IMR-90 (cell line): ENCODE measurements at regions not wholly inside any gene's neighbourhood (a gene's known extent, or its start where the extent isn't known, plus 50 kb on each side); places are given as distances from the start of the nearest gene placed in this dataset.
A peak's percentile ranks its signal among the peaks of the same experiment; 100 is the strongest.

Source experiments
- ATAC-seq: fragments of 200-7000 bp; cut with Tn5 transposase; 2 replicates; pipeline ENCODE4 v1.9.1; 2020; ENCODE audit warnings: low read depth, mild to moderate bottlenecking, moderate library complexity
- BruUV-seq: library from RNA; stranded (reverse); fragments of 400-500 nt; replicated peaks from 2 replicates; lab custom pipeline; 2021; lab: Mats Ljungman, UMichigan
- CTCF ChIA-PET: fragments of 300-600 bp; formaldehyde crosslinking; extraction: SDS; loops from one replicate; lab custom pipeline; 2021; ENCODE audit warnings: antibody characterized with exemption; lab: Yijun Ruan, JAX
- POLR2A ChIA-PET: fragments of 300-600 bp; sonication (Branson Sonifier 250); formaldehyde crosslinking; loops from one replicate; lab custom pipeline; 2022; ENCODE audit warnings: antibody characterized with exemption; ENCODE audit not compliant: unreplicated experiment; lab: Charles Lee
- DNase-seq: peaks from one replicate; pipeline ENCODE4 v3.0.0; 2013
- H2AFZ ChIP-seq: replicated peaks from 2 replicates; pipeline ENCODE3; 2013; ENCODE audit warnings: low read length, mild to moderate bottlenecking; ENCODE audit not compliant: poor library complexity
- H2AK5ac ChIP-seq: 2 replicates; pipeline ENCODE4 v1.6.1; 2013; ENCODE audit warnings: low read depth, low read length, inconsistent platforms
- H2AK9ac ChIP-seq: replicated peaks from 2 replicates; pipeline ENCODE3; 2013; ENCODE audit warnings: mild to moderate bottlenecking, low read depth, low read length, moderate library complexity; ENCODE audit not compliant: poor library complexity
- H2BK120ac ChIP-seq: 2 replicates; pipeline ENCODE4 v1.6.1; 2013; ENCODE audit warnings: low read depth, low read length, inconsistent platforms
- H2BK15ac ChIP-seq: 3 replicates; pipeline ENCODE4 v1.6.1; 2013; ENCODE audit warnings: low read depth, low read length, inconsistent platforms
- H2BK20ac ChIP-seq: 2 replicates; pipeline ENCODE4 v1.6.1; 2013; ENCODE audit warnings: low read depth, mild to moderate bottlenecking, inconsistent platforms, low read length, moderate library complexity
- H2BK5ac ChIP-seq: 2 replicates; pipeline ENCODE4 v1.6.1; 2013; ENCODE audit warnings: mild to moderate bottlenecking, low read depth, low read length, inconsistent platforms; ENCODE audit not compliant: poor library complexity, severe bottlenecking
- H3K14ac ChIP-seq: replicated peaks from 2 replicates; pipeline ENCODE4 v1.6.1; 2013; ENCODE audit warnings: low read depth, low read length, inconsistent platforms
- H3K18ac ChIP-seq: 2 replicates; pipeline ENCODE4 v1.6.1; 2013; ENCODE audit warnings: low read depth, low read length, control low read depth
- H3K23ac ChIP-seq: 2 replicates; pipeline ENCODE4 v1.6.1; 2013; ENCODE audit warnings: low read depth, low read length, inconsistent platforms
- H3K27ac ChIP-seq: 2 replicates; pipeline ENCODE4 v1.5.1; 2013; ENCODE audit warnings: mild to moderate bottlenecking, control low read depth, low read length; ENCODE audit not compliant: insufficient read depth
- H3K27me3 ChIP-seq: 2 replicates; pipeline ENCODE4 v1.6.1; 2013; ENCODE audit warnings: low read length; ENCODE audit not compliant: control insufficient read depth, insufficient read depth
- H3K36me3 ChIP-seq: 2 replicates; pipeline ENCODE4 v1.6.1; 2013; ENCODE audit warnings: low read length, mixed read lengths; ENCODE audit not compliant: control insufficient read depth, insufficient read depth
- H3K4ac ChIP-seq: 2 replicates; pipeline ENCODE4 v1.6.1; 2013; ENCODE audit warnings: low read depth, low read length, inconsistent platforms
- H3K4me1 ChIP-seq: 2 replicates; pipeline ENCODE4 v1.6.1; 2013; ENCODE audit warnings: low read length, mixed read lengths; ENCODE audit not compliant: control insufficient read depth, insufficient read depth
- H3K4me2 ChIP-seq: 2 replicates; pipeline ENCODE4 v1.6.1; 2013; ENCODE audit warnings: low read depth, mild to moderate bottlenecking, control low read depth, low read length, moderate library complexity
- H3K4me3 ChIP-seq: 2 replicates; pipeline ENCODE4 v1.5.1; 2013; ENCODE audit warnings: low read depth, mild to moderate bottlenecking, control low read depth, low read length, moderate library complexity; ENCODE audit not compliant: insufficient read depth
- H3K56ac ChIP-seq: 2 replicates; pipeline ENCODE4 v1.6.1; 2013; ENCODE audit warnings: low read length, inconsistent platforms; ENCODE audit not compliant: insufficient read depth; ENCODE audit errors: extremely low read depth
- H3K79me1 ChIP-seq, 2 experiments: 2 replicates each; pipeline ENCODE4 v1.6.1; 2013; ENCODE audit warnings: low read length in 2 of 2, inconsistent platforms in 1 of 2, low read depth in 1 of 2
- H3K9ac ChIP-seq: 2 replicates; pipeline ENCODE4 v1.6.1; 2013; ENCODE audit warnings: low read depth, low read length, control low read depth
- H3K9me1 ChIP-seq: 2 replicates; pipeline ENCODE4 v1.6.1; 2013; ENCODE audit warnings: low read length, inconsistent platforms; ENCODE audit not compliant: insufficient read depth
- H3K9me3 ChIP-seq: 2 replicates; pipeline ENCODE4 v1.6.1; 2013; ENCODE audit warnings: low read length; ENCODE audit not compliant: control insufficient read depth, insufficient read depth
- H4K20me1 ChIP-seq: 2 replicates; pipeline ENCODE4 v1.6.1; 2013; ENCODE audit warnings: low read length, inconsistent platforms; ENCODE audit not compliant: insufficient read depth
- H4K5ac ChIP-seq: 2 replicates; pipeline ENCODE4 v1.6.1; 2013; ENCODE audit warnings: mild to moderate bottlenecking, low read depth, low read length, control low read depth
- H4K8ac ChIP-seq, 2 experiments: 2 replicates each; pipeline ENCODE4 v1.6.1; 2013; ENCODE audit warnings: low read depth in 2 of 2, low read length in 2 of 2, control low read depth in 1 of 2, inconsistent platforms in 1 of 2
- H4K91ac ChIP-seq: 2 replicates; pipeline ENCODE4 v1.6.1; 2013; ENCODE audit warnings: low read depth, low read length, inconsistent platforms; ENCODE audit not compliant: insufficient read depth
- BHLHE40 ChIP-seq: fragments of 150-350 bp; IDR thresholded peaks from 2 replicates; pipeline ENCODE4 v1.6.1; 2016; ENCODE audit warnings: mild to moderate bottlenecking, low read depth, low read length
- CEBPB ChIP-seq: IDR thresholded peaks from 2 replicates; pipeline ENCODE4 v1.6.1; 2012; ENCODE audit warnings: low read depth, low read length, improper control_type of control experiment
- MAFK ChIP-seq: IDR thresholded peaks from 2 replicates; pipeline ENCODE4 v1.6.1; 2012; ENCODE audit warnings: low read depth, low read length, improper control_type of control experiment
- MAZ ChIP-seq: IDR thresholded peaks from 2 replicates; pipeline ENCODE4 v1.6.1; 2012; ENCODE audit warnings: low read depth, mild to moderate bottlenecking, low read length, improper control_type of control experiment, moderate library complexity, borderline replicate concordance
- MXI1 ChIP-seq: IDR thresholded peaks from 2 replicates; pipeline ENCODE4 v1.6.1; 2012; ENCODE audit warnings: low read depth, mild to moderate bottlenecking, low read length, moderate library complexity, borderline replicate concordance
- NFE2L2 ChIP-seq: fragments of 150-350 bp; IDR thresholded peaks from 2 replicates; pipeline ENCODE4 v1.6.1; 2016; ENCODE audit warnings: low read depth, mild to moderate bottlenecking, low read length
- POLR2A ChIP-seq: IDR thresholded peaks from 2 replicates; pipeline ENCODE4 v1.6.1; 2012; ENCODE audit warnings: mild to moderate bottlenecking, low read depth, low read length
- RAD21 ChIP-seq: IDR thresholded peaks from 2 replicates; pipeline ENCODE4 v1.6.1; 2012; ENCODE audit warnings: low read length, improper control_type of control experiment
- RCOR1 ChIP-seq: IDR thresholded peaks from 2 replicates; pipeline ENCODE4 v1.6.1; 2012; ENCODE audit warnings: mild to moderate bottlenecking, low read length, improper control_type of control experiment; ENCODE audit not compliant: insufficient replicate concordance
- RFX5 ChIP-seq: IDR thresholded peaks from 2 replicates; pipeline ENCODE4 v1.8.0; 2012; ENCODE audit warnings: low read depth, mild to moderate bottlenecking, low read length, moderate library complexity
- SMC3 ChIP-seq: fragments of 150-350 bp; IDR thresholded peaks from 2 replicates; pipeline ENCODE4 v1.6.1; 2016; ENCODE audit warnings: low read depth, mild to moderate bottlenecking, antibody characterized with exemption, low read length, moderate library complexity
- WGBS, 2 experiments: methylation state at CpG; one replicate each; pipeline versions ENCODE4 v1.1.5 to v1.1.7; 2013; ENCODE audit warnings: missing lambda C conversion rate in 2 of 2; ENCODE audit not compliant: insufficient read length in 1 of 2; ENCODE audit errors: extremely low coverage in 2 of 2; 5-methylcytosine and 5-hydroxymethylcytosine counted together
- dilution Hi-C: fragments of 300-500 bp; cut with HindIII; formaldehyde crosslinking; loops from one replicate; pipeline ENCODE4 v1.14.3; 2018; ENCODE audit warnings: low sequenced_read_pairs; ENCODE audit not compliant: unreplicated experiment
- in situ Hi-C: fragments of 300-500 bp; cut with MboI; formaldehyde crosslinking; loops from 3 replicates; pipeline ENCODE4 v1.14.3; 2019; ENCODE audit warnings: low sequenced_read_pairs, inconsistent platforms, mixed read lengths
- intact Hi-C: fragments of 100-400 bp; cut with micrococcal nuclease; formaldehyde crosslinking; loops from 2 replicates; pipeline ENCODE4 v1.10.0; 2022
- TF ChIP-seq, protein P1 (sequence below): fragments of 150-350 bp; IDR thresholded peaks from 2 replicates; pipeline ENCODE4 v1.6.1; 2016; ENCODE audit warnings: low read depth, mild to moderate bottlenecking, low read length, moderate library complexity, borderline replicate concordance

DNA sequence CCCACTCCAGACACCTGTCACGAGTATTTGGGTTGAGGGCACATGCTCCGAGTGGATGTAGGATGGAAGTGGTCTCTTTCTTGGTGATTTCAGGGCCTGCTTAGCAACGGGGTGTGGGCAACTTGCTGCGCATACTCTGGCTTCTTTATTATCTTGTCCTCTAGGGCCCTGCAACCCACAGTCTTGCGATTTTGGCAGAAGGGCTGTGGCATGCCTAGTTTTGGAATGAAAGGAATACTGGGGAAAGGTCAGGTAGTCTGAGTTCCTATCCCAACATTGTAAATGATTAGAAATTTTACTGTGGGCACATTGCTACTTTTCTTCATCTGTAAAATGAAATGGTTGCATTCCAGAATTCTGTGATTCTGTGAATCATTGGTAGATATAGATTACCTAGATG is 74.3 kb downstream of the ACTBL2 start:
- H2BK120ac ChIP-seq, result peak overlapping the region; percentile 33; the same call in 1 of the 2 replicates
- no peak overlapping the region for H4K91ac ChIP-seq
- POLR2A ChIA-PET, result no interaction called here
- peak overlapping the region; percentile 13; the same call in 1 of the 2 replicates for H3K4ac ChIP-seq
- H2BK15ac ChIP-seq, result no peak overlapping the region; the same call in 2 of the 3 replicates
- no peak overlapping the region for H2AK9ac ChIP-seq
- peak overlapping the region; percentile 22; the same call in 1 of the 2 replicates for H2BK20ac ChIP-seq
- in situ Hi-C loops (loop anchor here (25.0 kb wide), 1 partner anchor 1054 kb away; the partner anchor contains the start of gene PLK2), dilution Hi-C loops (no loop called here), intact Hi-C loops (loop anchor here (1.0 kb wide), 1 partner anchor 89 kb away; no protein-coding TSS in a partner anchor)
- ATAC-seq (no peak), DNase-seq (no peak)
- TF ChIP-seq MXI1 (no peak), SMC3 (no peak), NFE2L2 (no peak), RFX5 (no peak), BHLHE40 (no peak), POLR2A (no peak), MAFK (no peak), RAD21 (no peak), CEBPB (no peak), RCOR1 (no peak), MAZ (no peak)
- TF ChIP-seq, protein P1, sequence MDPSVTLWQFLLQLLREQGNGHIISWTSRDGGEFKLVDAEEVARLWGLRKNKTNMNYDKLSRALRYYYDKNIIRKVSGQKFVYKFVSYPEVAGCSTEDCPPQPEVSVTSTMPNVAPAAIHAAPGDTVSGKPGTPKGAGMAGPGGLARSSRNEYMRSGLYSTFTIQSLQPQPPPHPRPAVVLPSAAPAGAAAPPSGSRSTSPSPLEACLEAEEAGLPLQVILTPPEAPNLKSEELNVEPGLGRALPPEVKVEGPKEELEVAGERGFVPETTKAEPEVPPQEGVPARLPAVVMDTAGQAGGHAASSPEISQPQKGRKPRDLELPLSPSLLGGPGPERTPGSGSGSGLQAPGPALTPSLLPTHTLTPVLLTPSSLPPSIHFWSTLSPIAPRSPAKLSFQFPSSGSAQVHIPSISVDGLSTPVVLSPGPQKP, result no peak
- no peak overlapping the region for H4K8ac ChIP-seq
- no peaks in the 10 kb centered on the region for H3K9me1 ChIP-seq
- H2AFZ ChIP-seq, result no peak overlapping the region
- H3K79me1 ChIP-seq, result no peaks in the 10 kb centered on the region
- no peak overlapping the region for H3K9ac ChIP-seq
- no peak overlapping the region for H3K56ac ChIP-seq
- no TSS peak for BruUV-seq
- H3K9me3 ChIP-seq, result no peaks in the 10 kb centered on the region
- H3K4me3 ChIP-seq, result no peak overlapping the region
- H3K14ac ChIP-seq, result no peak overlapping the region
- peaks cover 11% of the 10 kb centered on the region for H3K4me1 ChIP-seq
- no peaks in the 10 kb centered on the region for H4K20me1 ChIP-seq
- CTCF ChIA-PET, result interaction anchor here (0.6 to 0.7 kb wide), 3 partner anchors 33 to 165 kb away, joined by 3 read pairs; no protein-coding TSS in a partner anchor
- no peaks in the 10 kb centered on the region for H3K27me3 ChIP-seq
- no peak overlapping the region for H2BK5ac ChIP-seq
- no peaks in the 10 kb centered on the region for H3K36me3 ChIP-seq
- H3K18ac ChIP-seq, result peak overlapping the region; percentile 64; the same call in 1 of the 2 replicates
- H4K5ac ChIP-seq, result peak overlapping the region; percentile 38; the same call in 1 of the 2 replicates
- no peak overlapping the region for H3K4me2 ChIP-seq
- H3K27ac ChIP-seq, result peak overlapping the region; percentile 76; the same call in 1 of the 2 replicates
- peak overlapping the region; percentile 69 for H2AK5ac ChIP-seq
- no peak overlapping the region for H3K23ac ChIP-seq
- WGBS, 2 experiments, result no CpG with 5 or more reads among the region's 5 CpGs
